ENCODE measurements at regions not wholly inside any gene's neighbourhood (a gene's known extent, or its start where the extent isn't known, plus 50 kb on each side); places are given as distances from the start of the nearest gene placed in this dataset.
A peak's percentile ranks its signal among the peaks of the same experiment; 100 is the strongest.
"Not testable (repeated sequence)": the region's sequence is repeated elsewhere in the genome, so short reads cannot be mapped to it uniquely, and the experiment has no call there.

GRCh38 chr13:52324831-52325230, 81.1 kb downstream of the THSD1 start:
- not testable (repeated sequence) for DNase-seq (ENCODE audit: low read depth)

- no peak for DNase-seq (ENCODE audit: low read depth)
These were observed 86.1 kb downstream of the THSD1 start for GRCh38 chr13:52319876-52320275.

- not testable (repeated sequence) for DNase-seq (ENCODE audit: low read depth)
These were observed 96.1 kb downstream of the THSD1 start for GRCh38 chr13:52309833-52310232.

- DNase-seq (ENCODE audit: low read depth), result not testable (repeated sequence)
These were observed 99.6 kb downstream of the THSD1 start for GRCh38 chr13:52306336-52306735.

- not testable (repeated sequence) for DNase-seq (ENCODE audit: low read depth)
These were observed 102.9 kb downstream of the THSD1 start for GRCh38 chr13:52303098-52303497.

GRCh38 chr13:52302688-52303087, 103.3 kb downstream of the THSD1 start:
- not testable (repeated sequence) for DNase-seq (ENCODE audit: low read depth)

GRCh38 chr13:52301810-52302400, 104.1 kb downstream of the THSD1 start:
- DNase-seq (ENCODE audit: low read depth), result not testable (repeated sequence)

GRCh38 chr13:52298079-52298661, 107.8 kb downstream of the THSD1 start:
- DNase-seq (ENCODE audit: low read depth), result not testable (repeated sequence)

- DNase-seq (ENCODE audit: low read depth), result not testable (repeated sequence)
These were observed 117.1 kb downstream of the THSD1 start for GRCh38 chr13:52288891-52289290.

GRCh38 chr13:52281387-52281786, 122.0 kb upstream of the NEK3 start:
- not testable (repeated sequence) for DNase-seq (ENCODE audit: low read depth)

GRCh38 chr13:52279408-52279807, 120.0 kb upstream of the NEK3 start:
- not testable (repeated sequence) for DNase-seq (ENCODE audit: low read depth)

- DNase-seq (ENCODE audit: low read depth), result not testable (repeated sequence)
These were observed 94.9 kb upstream of the NEK3 start for GRCh38 chr13:52254299-52254698.

- DNase-seq (ENCODE audit: low read depth), result not testable (repeated sequence)
These were observed 81.4 kb upstream of the NEK3 start for GRCh38 chr13:52240752-52241151.

- peak; percentile 14 for DNase-seq (ENCODE audit: low read depth)
These were observed 76.7 kb upstream of the NEK3 start for GRCh38 chr13:52235900-52236595.

GRCh38 chr13:52234928-52235327, 75.5 kb upstream of the NEK3 start:
- not testable (repeated sequence) for DNase-seq (ENCODE audit: low read depth)

GRCh38 chr13:52223063-52223462, 63.7 kb upstream of the NEK3 start:
- not testable (repeated sequence) for DNase-seq (ENCODE audit: low read depth)

- not testable (repeated sequence) for DNase-seq (ENCODE audit: low read depth)
These were observed 54.5 kb upstream of the NEK3 start for GRCh38 chr13:52213920-52214319.

- DNase-seq (ENCODE audit: low read depth), result not testable (repeated sequence)
These were observed 53.5 kb upstream of the NEK3 start for GRCh38 chr13:52212886-52213285.

GRCh38 chr13:52211416-52211776, 52.0 kb upstream of the NEK3 start:
- not testable (repeated sequence) for DNase-seq (ENCODE audit: low read depth)

- DNase-seq (ENCODE audit: low read depth), result not testable (repeated sequence)
These were observed 51.4 kb upstream of the NEK3 start for GRCh38 chr13:52210564-52211415.
